Prostate gland (tissue), 2 donors: ENCODE measurements at regions not wholly inside any gene's neighbourhood (a gene's known extent, or its start where the extent isn't known, plus 50 kb on each side); places are given as distances from the start of the nearest gene placed in this dataset.

Experiments used
- DNase-seq: peaks from one replicate; pipeline ENCODE4 v3.0.0-alpha.2; 2019; ENCODE audit warnings: low spot score
- H3K27ac ChIP-seq, 2 donors: fragments of 200-600 bp; sonication (generic); 2 replicates each; pipeline ENCODE4 v1.5.1; 2017 to 2019
- H3K27me3 ChIP-seq: fragments of 200-600 bp; sonication (generic); replicated peaks from 2 replicates; pipeline ENCODE4 v1.5.1; 2019; ENCODE audit not compliant: insufficient read depth
- H3K36me3 ChIP-seq, 2 donors: fragments of 200-600 bp; sonication (generic); 1 replicate in 1 of 2; 2 replicates in 1 of 2; pipeline versions ENCODE4 v1.5.1 to v1.8.1; 2017 to 2019
- H3K4me1 ChIP-seq: fragments of 200-600 bp; sonication (generic); replicated peaks from 2 replicates; pipeline ENCODE4 v1.5.1; 2019
- H3K4me3 ChIP-seq, 2 donors: fragments of 200-600 bp; sonication (generic); 2 replicates each; pipeline ENCODE4 v1.5.1; 2017 to 2019
- H3K9me3 ChIP-seq: fragments of 200-600 bp; sonication (generic); 2 replicates; pipeline ENCODE4 v1.5.1; 2017
- CTCF ChIP-seq, 4 experiments: fragments of 200-600 bp in 2 of 4; fragments of 450-650 bp in 2 of 4; sonication (generic) in 2 of 4; IDR thresholded peaks; 1 replicate in 3 of 4; 2 replicates in 1 of 4; pipeline ENCODE4 v1.5.1; 2016 to 2019; ENCODE audit warnings: antibody characterized with exemption in 4 of 4, mild to moderate bottlenecking in 2 of 4, moderate library complexity in 2 of 4
- POLR2A ChIP-seq: fragments of 450-650 bp; IDR thresholded peaks from one replicate; pipeline ENCODE4 v1.6.1; 2016; ENCODE audit warnings: antibody characterized with exemption, mild to moderate bottlenecking
- POLR2AphosphoS5 ChIP-seq: sonication (generic); formaldehyde crosslinking; IDR thresholded peaks from one replicate; pipeline ENCODE4 v1.6.1; 2017; ENCODE audit warnings: antibody characterized with exemption
- WGBS: methylation state at CpG from one replicate; pipeline ENCODE4 v1.1.5; 2018; 5-methylcytosine and 5-hydroxymethylcytosine counted together
- intact Hi-C: fragments of 100-400 bp; cut with DNase I; formaldehyde crosslinking; loops from one replicate; pipeline ENCODE4 v1.14.2; 2022

- no peaks in the 10 kb centered on the region for H3K36me3 ChIP-seq
- no peak for DNase-seq
- WGBS = 98% methylated on average over 2 of the region's 2 CpGs
- no peak for TF ChIP-seq POLR2A
- H3K27ac ChIP-seq = no peak overlapping the region
- H3K4me3 ChIP-seq = no peak overlapping the region
- intact Hi-C loops = no loop called here
- H3K4me1 ChIP-seq = no peaks in the 10 kb centered on the region
- no peaks in the 10 kb centered on the region for H3K27me3 ChIP-seq
- H3K9me3 ChIP-seq = no peaks in the 10 kb centered on the region
Measured at GRCh38 chr10:78891741-78892140, 177.0 kb upstream of the ZMIZ1 start.

DNA sequence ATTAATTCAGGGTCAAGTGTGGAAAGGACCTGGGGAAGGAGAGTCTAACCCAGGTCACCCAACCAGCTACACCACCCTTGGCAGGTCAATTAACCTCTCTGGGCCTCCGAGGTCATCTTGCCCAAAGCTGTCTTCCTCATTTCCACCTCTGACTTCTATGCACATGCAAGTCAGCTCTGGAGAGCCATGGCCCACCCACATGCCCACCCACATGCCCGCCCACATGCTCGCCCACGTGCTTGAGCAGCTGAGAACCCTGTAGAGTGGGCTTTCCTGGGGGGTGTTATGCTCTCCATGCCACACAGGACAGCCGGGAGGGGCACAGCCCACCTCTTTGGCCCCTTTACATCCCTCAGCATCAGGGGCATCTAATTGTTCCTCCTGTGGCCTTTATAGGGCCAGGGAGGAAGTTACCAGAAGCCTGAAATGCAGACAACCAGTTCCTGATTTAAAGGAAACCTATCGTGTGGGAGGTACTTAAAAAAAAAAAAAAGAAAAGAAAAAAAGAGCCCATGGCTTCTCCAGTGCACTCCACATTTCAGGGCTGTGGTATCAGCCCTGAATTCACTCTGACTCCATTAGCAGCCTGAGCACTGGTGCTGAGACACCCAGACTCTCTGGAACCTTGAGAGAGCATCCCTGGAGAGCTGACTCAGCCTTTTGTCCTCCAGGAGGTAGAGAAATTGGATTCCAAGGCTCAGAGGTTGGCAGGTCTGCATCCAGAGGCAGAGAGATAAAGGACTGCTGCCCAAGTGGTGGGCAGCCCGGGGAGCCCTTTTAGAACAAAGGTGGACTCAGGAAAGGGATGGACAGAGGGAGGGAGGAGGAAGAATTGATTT, 176.2 kb upstream of the ZMIZ1 start:
- intact Hi-C loops = no loop called here
- Histone ChIP-seq H3K9me3 (no peaks in the 10 kb centered on the region), H3K27ac (no peak overlapping the region), H3K4me3 (no peak overlapping the region), H3K27me3 (no peaks in the 10 kb centered on the region), H3K4me1 (no peaks in the 10 kb centered on the region), H3K36me3 (no peaks in the 10 kb centered on the region)
- 77% methylated on average over 7 of the region's 7 CpGs for WGBS
- TF ChIP-seq POLR2A (no peak), CTCF (IDR thresholded peaks at IDR 0.05) (no peak), POLR2AphosphoS5 (no peak)
- no peak for DNase-seq

GRCh38 chr10:78893217-78893616, 175.5 kb upstream of the ZMIZ1 start:
- Histone ChIP-seq H3K36me3 (no peaks in the 10 kb centered on the region), H3K27ac (no peak overlapping the region), H3K9me3 (no peaks in the 10 kb centered on the region), H3K4me1 (no peaks in the 10 kb centered on the region), H3K27me3 (no peaks in the 10 kb centered on the region), H3K4me3 (no peak overlapping the region)
- DNase-seq = no peak
- intact Hi-C loops = no loop called here
- TF ChIP-seq POLR2A = no peak
- TF ChIP-seq POLR2AphosphoS5 = no peak
- TF ChIP-seq CTCF (IDR thresholded peaks at IDR 0.05) = no peak
- WGBS = 94% methylated on average over 5 of the region's 5 CpGs

- no peak for DNase-seq
- H3K36me3 ChIP-seq = no peaks in the 10 kb centered on the region
- no peak overlapping the region for H3K4me3 ChIP-seq
- no peaks in the 10 kb centered on the region for H3K4me1 ChIP-seq
- H3K27me3 ChIP-seq = no peaks in the 10 kb centered on the region
- H3K9me3 ChIP-seq = no peaks in the 10 kb centered on the region
- no peak overlapping the region for H3K27ac ChIP-seq
- TF ChIP-seq POLR2A (no peak), CTCF (IDR thresholded peaks at IDR 0.05) (no peak), POLR2AphosphoS5 (no peak)
- 92% methylated on average over 12 of the region's 12 CpGs for WGBS
- intact Hi-C loops = no loop called here
Measured at GRCh38 chr10:78894089-78894840, 174.5 kb upstream of the ZMIZ1 start.

- Histone ChIP-seq H3K9me3 (no peaks in the 10 kb centered on the region), H3K4me3 (no peak overlapping the region), H3K27ac (no peak overlapping the region), H3K36me3 (no peaks in the 10 kb centered on the region), H3K4me1 (no peaks in the 10 kb centered on the region), H3K27me3 (no peaks in the 10 kb centered on the region)
- no peak for DNase-seq
- 92% methylated on average over 3 of the region's 3 CpGs for WGBS
- TF ChIP-seq POLR2AphosphoS5 (no peak), POLR2A (no peak), CTCF (IDR thresholded peaks at IDR 0.05) (no peak)
- intact Hi-C loops = no loop called here
Measured at GRCh38 chr10:78894841-78895195, 173.9 kb upstream of the ZMIZ1 start.
